ENCODE measurements at regions not wholly inside any gene's neighbourhood (a gene's known extent, or its start where the extent isn't known, plus 50 kb on each side); places are given as distances from the start of the nearest gene placed in this dataset.
"Not testable (repeated sequence)": the region's sequence is repeated elsewhere in the genome, so short reads cannot be mapped to it uniquely, and the experiment has no call there.

- ATAC-seq (no peak), FAIRE-seq (no peak), DNase-seq (ENCODE audit: low read depth, low spot score) (no peak)
- no peak overlapping the region for H3K4me3 ChIP-seq
- CTCF ChIA-PET = no interaction called here
- H2AFZ ChIP-seq (ENCODE audit: control insufficient read depth, low read depth, low read length) = no peak overlapping the region
- SMC1A ChIA-PET (ENCODE audit: uncharacterized antibody, unreplicated experiment) = no interaction called here
- no peaks in the 10 kb centered on the region; a peak in 1 of 4 replicates for H3K27me3 ChIP-seq (replicated peaks in 1 of 2; ENCODE audit: control insufficient read depth in 2 of 2, insufficient read depth in 2 of 2, low read length in 1 of 2)
- no peaks in the 10 kb centered on the region for H3K4me1 ChIP-seq (ENCODE audit: control insufficient read depth, insufficient read depth, low read length)
- TF ChIP-seq ZNF217 (IDR thresholded peaks at IDR 0.05) (no peak), POU2F2 (IDR thresholded peaks at IDR 0.05; ENCODE audit: borderline replicate concordance, low read depth, low read length) (no peak), POLR2AphosphoS5 (IDR thresholded peaks at IDR 0.05; ENCODE audit: low read length) (no peak), EED (IDR thresholded peaks at IDR 0.05; ENCODE audit: low read depth) (no peak), RCOR1 (conservative IDR thresholded peaks at IDR 0.05; ENCODE audit: low read depth, low read length) (no peak), JUND (IDR thresholded peaks at IDR 0.05; ENCODE audit: low read depth, low read length) (no peak), ZBTB4 (CRISPR knock-in tag; IDR thresholded peaks at IDR 0.05) (no peak)
- POLR2A ChIA-PET = no interaction called here
- no peaks in the 10 kb centered on the region for H3K36me3 ChIP-seq (ENCODE audit: control insufficient read depth in 2 of 2, insufficient read depth in 2 of 2, low read length in 1 of 2)
- no peaks in the 10 kb centered on the region for H4K20me1 ChIP-seq (ENCODE audit: control insufficient read depth, insufficient read depth)
- RAD21 ChIA-PET (ENCODE audit: unreplicated experiment) = no interaction called here
- intact Hi-C loops (cut with micrococcal nuclease; ENCODE audit: unreplicated experiment) (no loop called here), in situ Hi-C loops (cut with MboI) (no loop called here)
- BruUV-seq (replicated peaks) = no TSS peak
- H3K9ac ChIP-seq (ENCODE audit: control insufficient read depth, insufficient read depth, low read length) = no peak overlapping the region
- H3K79me2 ChIP-seq (ENCODE audit: control insufficient read depth, insufficient read depth, low read length) = no peaks in the 10 kb centered on the region
- H3K27ac ChIP-seq (ENCODE audit: control insufficient read depth, insufficient read depth) = no peak overlapping the region
- 40% methylated on average over 5 of the region's 5 CpGs for WGBS (ENCODE audit: insufficient coverage, insufficient replicate concordance, low lambda C conversion rate, missing lambda C conversion rate)
- H3K9me3 ChIP-seq (replicated peaks; ENCODE audit: control insufficient read depth, insufficient read depth, low read length) = no peaks in the 10 kb centered on the region; the same call in 2 of the 3 replicates
- no peak overlapping the region for H3K4me2 ChIP-seq (ENCODE audit: control insufficient read depth, insufficient read depth)
These were observed 81.3 kb upstream of the TMEM178A start for GRCh38 chr2:39584283-39584965.

GRCh38 chr2:39585531-39585930 lies 80.2 kb upstream of the TMEM178A start:
- H3K27ac ChIP-seq (ENCODE audit: control insufficient read depth, insufficient read depth); H3K9me3 ChIP-seq (replicated peaks; ENCODE audit: control insufficient read depth, insufficient read depth, low read length); H3K27me3 ChIP-seq (replicated peaks in 1 of 2; ENCODE audit: control insufficient read depth in 2 of 2, insufficient read depth in 2 of 2, low read length in 1 of 2); RAD21 ChIA-PET (ENCODE audit: unreplicated experiment); DNase-seq (ENCODE audit: low read depth, low spot score); BruUV-seq (replicated peaks); SMC1A ChIA-PET (ENCODE audit: uncharacterized antibody, unreplicated experiment); intact Hi-C loops (cut with micrococcal nuclease; ENCODE audit: unreplicated experiment); ATAC-seq; H2AFZ ChIP-seq (ENCODE audit: control insufficient read depth, low read depth, low read length); H3K79me2 ChIP-seq (ENCODE audit: control insufficient read depth, insufficient read depth, low read length); POLR2A ChIA-PET; H3K9ac ChIP-seq (ENCODE audit: control insufficient read depth, insufficient read depth, low read length); FAIRE-seq; H3K4me1 ChIP-seq (ENCODE audit: control insufficient read depth, insufficient read depth, low read length); H4K20me1 ChIP-seq (ENCODE audit: control insufficient read depth, insufficient read depth); H3K4me3 ChIP-seq; H3K4me2 ChIP-seq (ENCODE audit: control insufficient read depth, insufficient read depth); in situ Hi-C loops (cut with MboI); H3K36me3 ChIP-seq (ENCODE audit: control insufficient read depth in 2 of 2, insufficient read depth in 2 of 2, low read length in 1 of 2): not testable (repeated sequence)
- CTCF ChIA-PET = interaction anchor here (1.4 kb wide), 1 partner anchor 206 kb away, joined by 3 read pairs; no protein-coding TSS in a partner anchor
- 86% methylated on average over 20 of the region's 20 CpGs for WGBS (ENCODE audit: insufficient coverage, insufficient replicate concordance, low lambda C conversion rate, missing lambda C conversion rate)
